Endothelial cell of umbilical vein (primary cell): ENCODE measurements at regions not wholly inside any gene's neighbourhood (a gene's known extent, or its start where the extent isn't known, plus 50 kb on each side); places are given as distances from the start of the nearest gene placed in this dataset.

Source experiments
- BruUV-seq: library from RNA; stranded (reverse); fragments of 400-500 nt; replicated peaks from 2 replicates; lab custom pipeline; 2021; lab: Mats Ljungman, UMichigan
- CTCF ChIA-PET: fragments of 300-600, 350-600 bp; sonication (Branson Sonifier 250); formaldehyde crosslinking; loops from one replicate; lab custom pipeline; 2021; ENCODE audit warnings: antibody characterized with exemption, inconsistent platforms; lab: Charles Lee
- POLR2A ChIA-PET: fragments of 300-600, 350-600 bp; sonication (Branson Sonifier 250); formaldehyde crosslinking; loops from one replicate; lab custom pipeline; 2021; ENCODE audit warnings: antibody characterized with exemption, inconsistent platforms; lab: Charles Lee
- DNase-seq: peaks from one replicate; pipeline ENCODE4 v3.0.0-alpha.2; 2011; ENCODE audit warnings: low read depth, low spot score
- FAIRE-seq: peaks from 2 replicates; lab custom pipeline; 2011; peaks lifted over from hg19 to GRCh38; lab: Jason Lieb, UNC
- H2AFZ ChIP-seq: 2 replicates; pipeline ENCODE4 v1.6.0; 2012; ENCODE audit warnings: low read depth, low read length, control low read depth, inconsistent platforms
- H3K27ac ChIP-seq: 2 replicates; pipeline ENCODE4 v1.5.1; 2011; ENCODE audit warnings: low read depth, mild to moderate bottlenecking, control low read depth, low read length, moderate library complexity; ENCODE audit not compliant: insufficient read depth
- H3K27me3 ChIP-seq, 2 experiments: 2 replicates each; pipeline versions ENCODE4 v1.6.0 to v1.6.1; 2011; ENCODE audit warnings: low read length in 2 of 2, mixed read lengths in 1 of 2; ENCODE audit not compliant: control insufficient read depth in 2 of 2, insufficient read depth in 2 of 2
- H3K36me3 ChIP-seq, 2 experiments: 2 replicates in 1 of 2; 3 replicates in 1 of 2; pipeline ENCODE4 v1.5.1; 2011; ENCODE audit warnings: low read length in 2 of 2, mild to moderate bottlenecking in 1 of 2, moderate library complexity in 1 of 2; ENCODE audit not compliant: control insufficient read depth in 2 of 2, insufficient read depth in 2 of 2; ENCODE audit errors: extremely low read depth in 1 of 2
- H3K4me1 ChIP-seq: 3 replicates; pipeline ENCODE4 v1.5.1; 2011; ENCODE audit warnings: mild to moderate bottlenecking, low read length; ENCODE audit not compliant: control insufficient read depth, insufficient read depth; ENCODE audit errors: extremely low read depth
- H3K4me2 ChIP-seq: 2 replicates; pipeline ENCODE4 v1.6.1; 2011; ENCODE audit warnings: low read length, control low read depth, mixed read lengths; ENCODE audit not compliant: insufficient read depth
- H3K4me3 ChIP-seq, 3 experiments: fragments of 200-600 bp in 1 of 3; sonication (generic), shearing (Covaris generic) in 1 of 3; replicated peaks in 1 of 3; 2 replicates each; pipeline ENCODE4 v1.5.1; 2011 to 2016; ENCODE audit warnings: control low read depth in 3 of 3, low read length in 3 of 3, mild to moderate bottlenecking in 2 of 3, inconsistent platforms in 1 of 3, low read depth in 1 of 3, moderate library complexity in 1 of 3; ENCODE audit not compliant: insufficient read depth in 1 of 3
- H3K79me2 ChIP-seq: 2 replicates; pipeline ENCODE4 v1.6.0; 2012; ENCODE audit warnings: low read length, inconsistent platforms; ENCODE audit not compliant: control insufficient read depth, insufficient read depth
- H3K9ac ChIP-seq: replicated peaks from 2 replicates; pipeline ENCODE3; 2011; ENCODE audit warnings: low read length, control low read depth; ENCODE audit not compliant: insufficient read depth; ENCODE audit errors: extremely low read depth
- H3K9me1 ChIP-seq: replicated peaks from 3 replicates; pipeline ENCODE4 v1.6.0; 2011; ENCODE audit warnings: mild to moderate bottlenecking, low read length; ENCODE audit not compliant: control insufficient read depth, insufficient read depth; ENCODE audit errors: extremely low read depth
- H3K9me3 ChIP-seq: replicated peaks from 2 replicates; pipeline ENCODE4 v1.5.1; 2012; ENCODE audit warnings: low read length, inconsistent platforms; ENCODE audit not compliant: control insufficient read depth, insufficient read depth
- H4K20me1 ChIP-seq: replicated peaks from 2 replicates; pipeline ENCODE3; 2011; ENCODE audit warnings: mild to moderate bottlenecking, low read length; ENCODE audit not compliant: control insufficient read depth, insufficient read depth; ENCODE audit errors: extremely low read depth
- CTCF ChIP-seq, 2 donors: IDR thresholded peaks; 1 replicate in 1 of 2; 2 replicates in 1 of 2; pipeline ENCODE4 v1.5.1; 2011; ENCODE audit warnings: low read length in 2 of 2, mild to moderate bottlenecking in 2 of 2, moderate library complexity in 2 of 2, control low read depth in 1 of 2, inconsistent platforms in 1 of 2, low read depth in 1 of 2; ENCODE audit not compliant: insufficient read depth in 1 of 2; ENCODE audit errors: extremely low read depth in 1 of 2
- EZH2 ChIP-seq: IDR thresholded peaks from 2 replicates; pipeline ENCODE4 v1.6.1; 2012; ENCODE audit warnings: borderline replicate concordance, low read depth, mild to moderate bottlenecking, moderate library complexity, low read length, inconsistent platforms; ENCODE audit not compliant: severe bottlenecking
- FOS ChIP-seq: IDR thresholded peaks from 2 replicates; pipeline ENCODE4 v1.6.1; 2011; ENCODE audit warnings: mild to moderate bottlenecking, low read length, moderate library complexity, borderline replicate concordance; ENCODE audit not compliant: insufficient read depth
- GATA2 ChIP-seq: IDR thresholded peaks from 2 replicates; pipeline ENCODE4 v1.7.0; 2011; ENCODE audit warnings: low read depth, mild to moderate bottlenecking, moderate library complexity, mixed read lengths, low read length; ENCODE audit not compliant: insufficient read length, insufficient read depth
- JUN ChIP-seq: IDR thresholded peaks from 2 replicates; pipeline ENCODE4 v1.6.1; 2011; ENCODE audit warnings: borderline replicate concordance, low read depth; ENCODE audit not compliant: insufficient read length, insufficient read depth
- MAX ChIP-seq: IDR thresholded peaks from 2 replicates; pipeline ENCODE4 v1.6.1; 2011; ENCODE audit not compliant: insufficient read depth, insufficient read length
- MYC ChIP-seq: IDR thresholded peaks from one replicate; pipeline ENCODE4 v1.6.1; 2011; ENCODE audit warnings: mild to moderate bottlenecking, low read depth, low read length
- POLR2A ChIP-seq: IDR thresholded peaks from 2 replicates; pipeline ENCODE4 v1.6.1; 2012; ENCODE audit warnings: low read depth, mild to moderate bottlenecking, control low read depth, low read length
- POLR2AphosphoS5 ChIP-seq: IDR thresholded peaks from 2 replicates; pipeline ENCODE4 v1.6.1; 2012; ENCODE audit warnings: low read depth, mild to moderate bottlenecking, control low read depth, low read length, moderate library complexity; ENCODE audit not compliant: insufficient read depth
- dilution Hi-C: fragments of 300-500 bp; cut with MboI; formaldehyde crosslinking; loops from one replicate; pipeline ENCODE4 v1.15.0; 2019; ENCODE audit warnings: low sequenced_read_pairs; ENCODE audit not compliant: extremely low pct_ligation_motif_present
- intact Hi-C: fragments of 100-400 bp; cut with micrococcal nuclease; formaldehyde crosslinking; loops from one replicate; pipeline ENCODE4 v1.10.0; 2022

GRCh38 chr14:53788566-53788965 is 168.1 kb downstream of the BMP4 start:
- H2AFZ ChIP-seq = no peak overlapping the region
- DNase-seq (no peak), FAIRE-seq (no peak)
- POLR2A ChIA-PET = no interaction called here
- no peak overlapping the region for H3K27ac ChIP-seq
- H3K27me3 ChIP-seq = no peaks in the 10 kb centered on the region
- no peaks in the 10 kb centered on the region for H3K9me1 ChIP-seq
- CTCF ChIA-PET = no interaction called here
- H3K36me3 ChIP-seq = no peaks in the 10 kb centered on the region
- no peaks in the 10 kb centered on the region for H3K9me3 ChIP-seq
- no peak overlapping the region for H3K9ac ChIP-seq
- no peak overlapping the region for H3K4me2 ChIP-seq
- no peaks in the 10 kb centered on the region for H3K4me1 ChIP-seq
- intact Hi-C loops (no loop called here), dilution Hi-C loops (no loop called here)
- TF ChIP-seq MYC (no peak), EZH2 (no peak), POLR2AphosphoS5 (no peak), GATA2 (no peak), POLR2A (no peak), FOS (no peak), JUN (no peak), CTCF (IDR thresholded peaks at IDR 0.05; ENCODE audit: extremely low read depth in 1 of 2, insufficient read depth in 1 of 2, low read depth in 1 of 2, low read length in 2 of 2) (no peak), MAX (no peak)
- BruUV-seq = no TSS peak
- H3K79me2 ChIP-seq = no peaks in the 10 kb centered on the region
- no peaks in the 10 kb centered on the region for H4K20me1 ChIP-seq
- no peak overlapping the region for H3K4me3 ChIP-seq
